ENCODE measurements at regions not wholly inside any gene's neighbourhood (a gene's known extent, or its start where the extent isn't known, plus 50 kb on each side); places are given as distances from the start of the nearest gene placed in this dataset.

DNA sequence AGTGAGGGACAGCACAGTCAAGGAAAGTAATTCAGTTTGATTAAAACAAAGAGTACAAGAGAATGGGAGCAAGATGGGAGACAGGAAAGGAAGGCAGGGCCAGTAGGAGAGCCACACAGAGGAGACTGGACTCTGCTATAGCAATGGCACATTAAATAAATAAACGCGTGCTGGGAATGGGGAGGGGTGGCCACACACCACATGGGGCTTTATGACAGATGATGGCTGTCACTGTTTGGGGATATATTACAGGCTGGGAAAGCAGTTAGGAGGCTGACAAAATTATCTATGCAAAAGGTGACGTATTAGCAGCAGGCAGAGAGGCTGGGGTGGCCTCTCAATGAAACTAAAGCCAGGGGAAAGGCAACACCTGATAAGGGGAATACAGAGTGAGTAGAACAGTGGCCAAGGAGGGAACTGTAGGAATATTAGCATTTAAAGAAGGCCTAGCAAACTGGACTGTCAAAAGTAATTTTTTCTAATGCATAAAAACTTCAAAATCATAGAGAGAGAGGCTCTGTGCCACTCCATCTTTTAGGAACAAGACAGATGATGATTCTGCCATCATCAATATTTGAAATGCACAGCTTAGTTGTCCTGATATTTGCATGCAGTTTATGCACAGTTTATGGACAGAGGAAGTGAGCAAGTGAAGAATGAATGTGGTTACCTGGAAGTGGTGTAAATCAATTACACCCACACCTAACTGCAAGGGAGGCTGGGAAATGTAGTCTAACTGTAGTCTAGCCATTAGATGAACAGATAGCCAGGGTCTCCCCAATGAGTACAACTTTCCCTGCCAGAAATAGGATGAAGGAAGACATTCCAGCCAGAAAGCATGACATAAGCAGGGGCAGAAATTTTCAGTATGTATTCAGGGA is 346.5 kb downstream of the FOXO1 start:
- TF ChIP-seq EZH2 (IDR thresholded peaks at IDR 0.05; ENCODE audit: low read depth, unreplicated experiment) (no peak), POLR2AphosphoS5 (IDR thresholded peaks at IDR 0.05; ENCODE audit: low read depth) (no peak), ETS1 (IDR thresholded peaks at IDR 0.05) (no peak), EZH2phosphoT487 (IDR thresholded peaks at IDR 0.05; ENCODE audit: unreplicated experiment) (no peak)
- TF ChIP-seq, protein P1, sequence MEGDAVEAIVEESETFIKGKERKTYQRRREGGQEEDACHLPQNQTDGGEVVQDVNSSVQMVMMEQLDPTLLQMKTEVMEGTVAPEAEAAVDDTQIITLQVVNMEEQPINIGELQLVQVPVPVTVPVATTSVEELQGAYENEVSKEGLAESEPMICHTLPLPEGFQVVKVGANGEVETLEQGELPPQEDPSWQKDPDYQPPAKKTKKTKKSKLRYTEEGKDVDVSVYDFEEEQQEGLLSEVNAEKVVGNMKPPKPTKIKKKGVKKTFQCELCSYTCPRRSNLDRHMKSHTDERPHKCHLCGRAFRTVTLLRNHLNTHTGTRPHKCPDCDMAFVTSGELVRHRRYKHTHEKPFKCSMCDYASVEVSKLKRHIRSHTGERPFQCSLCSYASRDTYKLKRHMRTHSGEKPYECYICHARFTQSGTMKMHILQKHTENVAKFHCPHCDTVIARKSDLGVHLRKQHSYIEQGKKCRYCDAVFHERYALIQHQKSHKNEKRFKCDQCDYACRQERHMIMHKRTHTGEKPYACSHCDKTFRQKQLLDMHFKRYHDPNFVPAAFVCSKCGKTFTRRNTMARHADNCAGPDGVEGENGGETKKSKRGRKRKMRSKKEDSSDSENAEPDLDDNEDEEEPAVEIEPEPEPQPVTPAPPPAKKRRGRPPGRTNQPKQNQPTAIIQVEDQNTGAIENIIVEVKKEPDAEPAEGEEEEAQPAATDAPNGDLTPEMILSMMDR (conservative IDR thresholded peaks at IDR 0.05; ENCODE audit: low read depth in 2 of 2), result no peak

All from GM23338 (cell line).